HCT116 (cell line): ENCODE measurements at regions not wholly inside any gene's neighbourhood (a gene's known extent, or its start where the extent isn't known, plus 50 kb on each side); places are given as distances from the start of the nearest gene placed in this dataset.

Experiments used
- ATAC-seq: fragments of 200-7000 bp; cut with Tn5 transposase; 2 replicates; pipeline ENCODE4 v1.9.1; 2020; ENCODE audit warnings: mild to moderate bottlenecking, moderate library complexity
- BruUV-seq: library from RNA; stranded (reverse); fragments of 400-500 nt; replicated peaks from 2 replicates; lab custom pipeline; 2021; lab: Mats Ljungman, UMichigan
- CTCF ChIA-PET: fragments of 300-600 bp; sonication (Branson Sonifier 250); formaldehyde crosslinking; loops from one replicate; lab custom pipeline; 2021; ENCODE audit warnings: antibody characterized with exemption; lab: Charles Lee
- POLR2A ChIA-PET: fragments of 300-600, 350-600 bp; sonication (Branson Sonifier 250); formaldehyde crosslinking; loops from one replicate; lab custom pipeline; 2021; ENCODE audit warnings: antibody characterized with exemption; lab: Charles Lee
- RAD21 ChIA-PET, 2 experiments: fragments of 300-600 bp; sonication (Branson Sonifier 250); formaldehyde crosslinking; loops; one replicate each; lab custom pipeline; 2023; ENCODE audit warnings: low total read pairs in 2 of 2; ENCODE audit not compliant: uncharacterized antibody in 2 of 2, unreplicated experiment in 2 of 2, low non-redundant PET in 1 of 2; lab: Charles Lee
- DNase-seq: peaks from one replicate; pipeline ENCODE4 v3.0.0-alpha.2; 2010; ENCODE audit warnings: low read depth, low spot score
- H2AFZ ChIP-seq: fragments of 200-600 bp; shearing (Covaris generic), sonication (generic); 2 replicates; pipeline ENCODE4 v1.6.1; 2017; ENCODE audit warnings: low read depth, mixed run types, mixed read lengths, antibody characterized with exemption, low read length; ENCODE audit not compliant: poor library complexity, severe bottlenecking
- H3K27ac ChIP-seq: 2 replicates; pipeline ENCODE4 v1.5.1; 2012; ENCODE audit warnings: low read depth, low read length
- H3K27me3 ChIP-seq: fragments of 200-600 bp; sonication (generic); 2 replicates; pipeline ENCODE4 v1.6.1; 2016; ENCODE audit warnings: mixed run types, low read length, mixed read lengths; ENCODE audit not compliant: insufficient read depth
- H3K36me3 ChIP-seq, 2 experiments: fragments of 200-500 bp in 1 of 2; fragments of 200-600 bp in 1 of 2; sonication (Bioruptor generic) in 1 of 2; sonication (generic) in 1 of 2; 2 replicates each; pipeline versions ENCODE4 v1.5.1 to v1.6.1; 2014 to 2016; ENCODE audit warnings: low read length in 2 of 2, inconsistent platforms in 1 of 2, mixed read lengths in 1 of 2, mixed run types in 1 of 2; ENCODE audit not compliant: insufficient read depth in 2 of 2, control insufficient read depth in 1 of 2
- H3K4me1 ChIP-seq, 2 experiments: fragments of 200-600 bp in 1 of 2; sonication (generic) in 1 of 2; 2 replicates each; pipeline versions ENCODE4 v1.5.1 to v1.6.1; 2012 to 2017; ENCODE audit warnings: low read length in 2 of 2, inconsistent platforms in 1 of 2, mild to moderate bottlenecking in 1 of 2, mixed read lengths in 1 of 2, mixed run types in 1 of 2, moderate library complexity in 1 of 2; ENCODE audit not compliant: insufficient read depth in 2 of 2, control insufficient read depth in 1 of 2
- H3K4me2 ChIP-seq: fragments of 200-600 bp; sonication (generic); 2 replicates; pipeline ENCODE4 v1.6.1; 2017; ENCODE audit warnings: mixed run types, low read length, mixed read lengths
- H3K4me3 ChIP-seq, 2 experiments: fragments of 200-600 bp in 1 of 2; sonication (generic) in 1 of 2; replicated peaks in 1 of 2; 2 replicates each; pipeline ENCODE4 v1.5.1; 2011 to 2016; ENCODE audit warnings: low read length in 2 of 2, control low read depth in 1 of 2, low read depth in 1 of 2, mild to moderate bottlenecking in 1 of 2, mixed read lengths in 1 of 2, mixed run types in 1 of 2
- H3K79me2 ChIP-seq: fragments of 200-600 bp; sonication (generic); 2 replicates; pipeline ENCODE4 v1.6.1; 2017; ENCODE audit warnings: mild to moderate bottlenecking, mixed run types, low read length, moderate library complexity, mixed read lengths; ENCODE audit not compliant: insufficient read depth
- H3K9ac ChIP-seq: fragments of 200-600 bp; sonication (generic); 2 replicates; pipeline ENCODE4 v1.6.1; 2016; ENCODE audit warnings: low read length, mixed read lengths
- H3K9me2 ChIP-seq: fragments of 200-600 bp; sonication (generic), shearing (Covaris generic); 2 replicates; pipeline ENCODE4 v1.6.1; 2017; ENCODE audit warnings: mixed run types, mild to moderate bottlenecking, moderate library complexity; ENCODE audit not compliant: insufficient read depth
- H3K9me3 ChIP-seq, 2 experiments: fragments of 200-500 bp in 1 of 2; fragments of 200-600 bp in 1 of 2; sonication (Bioruptor generic) in 1 of 2; sonication (generic) in 1 of 2; 2 replicates each; pipeline ENCODE4 v1.6.1; 2014 to 2017; ENCODE audit warnings: low read length in 2 of 2, mixed read lengths in 2 of 2, inconsistent platforms in 1 of 2, low read depth in 1 of 2, mild to moderate bottlenecking in 1 of 2, mixed run types in 1 of 2, moderate library complexity in 1 of 2; ENCODE audit not compliant: control insufficient read depth in 1 of 2, insufficient read depth in 1 of 2
- H4K20me1 ChIP-seq: fragments of 200-600 bp; sonication (generic), shearing (Covaris generic); 2 replicates; pipeline ENCODE4 v1.6.1; 2017; ENCODE audit warnings: mixed run types, mild to moderate bottlenecking, moderate library complexity; ENCODE audit not compliant: insufficient read depth
- ATF3 ChIP-seq: IDR thresholded peaks from 2 replicates; pipeline ENCODE4 v1.6.1; 2012
- CTCF ChIP-seq, 3 experiments: fragments of 200-600 bp in 1 of 3; sonication (generic) in 1 of 3; IDR thresholded peaks in 2 of 3; conservative IDR thresholded peaks in 1 of 3; 2 replicates each; pipeline ENCODE4 v1.5.1; 2012 to 2017; ENCODE audit warnings: low read depth in 2 of 3, low read length in 2 of 3, antibody characterized with exemption in 1 of 3, borderline replicate concordance in 1 of 3, control low read depth in 1 of 3, mild to moderate bottlenecking in 1 of 3, mixed read lengths in 1 of 3, mixed run types in 1 of 3, moderate library complexity in 1 of 3; ENCODE audit not compliant: insufficient read depth in 1 of 3
- EGR1 ChIP-seq: IDR thresholded peaks from 2 replicates; pipeline ENCODE4 v1.6.1; 2012; ENCODE audit warnings: low read depth
- ELF1 ChIP-seq: IDR thresholded peaks from 2 replicates; pipeline ENCODE4 v1.6.1; 2012; ENCODE audit warnings: low read depth, borderline replicate concordance
- EZH2 ChIP-seq: fragments of 200-600 bp; sonication (generic); IDR thresholded peaks from 2 replicates; pipeline ENCODE4 v1.6.1; 2017; ENCODE audit warnings: antibody characterized with exemption, mixed run types
- EZH2phosphoT487 ChIP-seq: fragments of 200-600 bp; IDR thresholded peaks from 2 replicates; pipeline ENCODE4 v1.6.1; 2018; ENCODE audit warnings: antibody characterized with exemption, borderline replicate concordance
- FOSL1 ChIP-seq: IDR thresholded peaks from 2 replicates; pipeline ENCODE4 v1.6.1; 2012; ENCODE audit warnings: low read depth
- JUND ChIP-seq: IDR thresholded peaks from 2 replicates; pipeline ENCODE4 v1.6.1; 2012
- MAX ChIP-seq: IDR thresholded peaks from 2 replicates; pipeline ENCODE4 v1.6.1; 2012
- POLR2A ChIP-seq: IDR thresholded peaks from 2 replicates; pipeline ENCODE4 v1.7.0; 2011; ENCODE audit warnings: borderline replicate concordance; ENCODE audit not compliant: insufficient read depth, insufficient read length; ENCODE audit errors: extremely low read depth
- POLR2AphosphoS5 ChIP-seq: IDR thresholded peaks from 2 replicates; pipeline ENCODE4 v1.6.1; 2011; ENCODE audit warnings: mild to moderate bottlenecking, low read depth, low read length, moderate library complexity
- SP1 ChIP-seq: IDR thresholded peaks from 2 replicates; pipeline ENCODE4 v1.6.1; 2012; ENCODE audit warnings: low read depth
- SRF ChIP-seq: IDR thresholded peaks from 2 replicates; pipeline ENCODE4 v1.6.1; 2012; ENCODE audit warnings: low read depth
- YY1 ChIP-seq: IDR thresholded peaks from 2 replicates; pipeline ENCODE4 v1.6.1; 2011; ENCODE audit warnings: low read length, low read depth, moderate library complexity, mild to moderate bottlenecking; ENCODE audit not compliant: insufficient replicate concordance; ENCODE audit errors: extremely low read depth
- ZNF274 ChIP-seq: fragments of 200-500 bp; sonication (Bioruptor generic); IDR thresholded peaks from 2 replicates; pipeline ENCODE4 v1.6.1; 2014; ENCODE audit warnings: mild to moderate bottlenecking, low read depth, low read length, inconsistent platforms
- intact Hi-C: fragments of 100-400 bp; cut with micrococcal nuclease; formaldehyde crosslinking; loops from 2 replicates; pipeline ENCODE4 v1.10.0; 2022
- TF ChIP-seq, protein P1 (sequence below): IDR thresholded peaks from 2 replicates; pipeline ENCODE4 v1.6.1; 2012; ENCODE audit warnings: low read depth
- TF ChIP-seq, protein P2 (sequence below): IDR thresholded peaks from 2 replicates; pipeline ENCODE4 v1.6.1; 2011; ENCODE audit warnings: mild to moderate bottlenecking, low read length, moderate library complexity; ENCODE audit not compliant: insufficient replicate concordance; ENCODE audit errors: extremely low read depth

GRCh38 chr1:98315309-98315708 is 346.2 kb upstream of the SNX7 start:
- ATAC-seq (no peak), DNase-seq (no peak)
- H3K4me1 ChIP-seq: peaks cover 8 to 16% of the 10 kb centered on the region in 2 experiments; a peak in 3 of 4 replicates
- peak overlapping the region; percentile 67 for H2AFZ ChIP-seq
- H3K4me2 ChIP-seq: peak overlapping the region; percentile 20; the same call in 1 of the 2 replicates
- no peaks in the 10 kb centered on the region for H3K79me2 ChIP-seq
- H3K9ac ChIP-seq: no peak overlapping the region
- H3K27me3 ChIP-seq: no peaks in the 10 kb centered on the region
- no peak overlapping the region for H3K4me3 ChIP-seq
- no peak for TF ChIP-seq EZH2
- TF ChIP-seq, protein P1, sequence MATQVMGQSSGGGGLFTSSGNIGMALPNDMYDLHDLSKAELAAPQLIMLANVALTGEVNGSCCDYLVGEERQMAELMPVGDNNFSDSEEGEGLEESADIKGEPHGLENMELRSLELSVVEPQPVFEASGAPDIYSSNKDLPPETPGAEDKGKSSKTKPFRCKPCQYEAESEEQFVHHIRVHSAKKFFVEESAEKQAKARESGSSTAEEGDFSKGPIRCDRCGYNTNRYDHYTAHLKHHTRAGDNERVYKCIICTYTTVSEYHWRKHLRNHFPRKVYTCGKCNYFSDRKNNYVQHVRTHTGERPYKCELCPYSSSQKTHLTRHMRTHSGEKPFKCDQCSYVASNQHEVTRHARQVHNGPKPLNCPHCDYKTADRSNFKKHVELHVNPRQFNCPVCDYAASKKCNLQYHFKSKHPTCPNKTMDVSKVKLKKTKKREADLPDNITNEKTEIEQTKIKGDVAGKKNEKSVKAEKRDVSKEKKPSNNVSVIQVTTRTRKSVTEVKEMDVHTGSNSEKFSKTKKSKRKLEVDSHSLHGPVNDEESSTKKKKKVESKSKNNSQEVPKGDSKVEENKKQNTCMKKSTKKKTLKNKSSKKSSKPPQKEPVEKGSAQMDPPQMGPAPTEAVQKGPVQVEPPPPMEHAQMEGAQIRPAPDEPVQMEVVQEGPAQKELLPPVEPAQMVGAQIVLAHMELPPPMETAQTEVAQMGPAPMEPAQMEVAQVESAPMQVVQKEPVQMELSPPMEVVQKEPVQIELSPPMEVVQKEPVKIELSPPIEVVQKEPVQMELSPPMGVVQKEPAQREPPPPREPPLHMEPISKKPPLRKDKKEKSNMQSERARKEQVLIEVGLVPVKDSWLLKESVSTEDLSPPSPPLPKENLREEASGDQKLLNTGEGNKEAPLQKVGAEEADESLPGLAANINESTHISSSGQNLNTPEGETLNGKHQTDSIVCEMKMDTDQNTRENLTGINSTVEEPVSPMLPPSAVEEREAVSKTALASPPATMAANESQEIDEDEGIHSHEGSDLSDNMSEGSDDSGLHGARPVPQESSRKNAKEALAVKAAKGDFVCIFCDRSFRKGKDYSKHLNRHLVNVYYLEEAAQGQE: no peak
- TF ChIP-seq, protein P2, sequence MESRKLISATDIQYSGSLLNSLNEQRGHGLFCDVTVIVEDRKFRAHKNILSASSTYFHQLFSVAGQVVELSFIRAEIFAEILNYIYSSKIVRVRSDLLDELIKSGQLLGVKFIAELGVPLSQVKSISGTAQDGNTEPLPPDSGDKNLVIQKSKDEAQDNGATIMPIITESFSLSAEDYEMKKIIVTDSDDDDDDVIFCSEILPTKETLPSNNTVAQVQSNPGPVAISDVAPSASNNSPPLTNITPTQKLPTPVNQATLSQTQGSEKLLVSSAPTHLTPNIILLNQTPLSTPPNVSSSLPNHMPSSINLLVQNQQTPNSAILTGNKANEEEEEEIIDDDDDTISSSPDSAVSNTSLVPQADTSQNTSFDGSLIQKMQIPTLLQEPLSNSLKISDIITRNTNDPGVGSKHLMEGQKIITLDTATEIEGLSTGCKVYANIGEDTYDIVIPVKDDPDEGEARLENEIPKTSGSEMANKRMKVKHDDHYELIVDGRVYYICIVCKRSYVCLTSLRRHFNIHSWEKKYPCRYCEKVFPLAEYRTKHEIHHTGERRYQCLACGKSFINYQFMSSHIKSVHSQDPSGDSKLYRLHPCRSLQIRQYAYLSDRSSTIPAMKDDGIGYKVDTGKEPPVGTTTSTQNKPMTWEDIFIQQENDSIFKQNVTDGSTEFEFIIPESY: no peak
- TF ChIP-seq FOSL1: no peak
- no peak for TF ChIP-seq POLR2AphosphoS5
- no peak for TF ChIP-seq ELF1
- no peak for TF ChIP-seq ZNF274
- TF ChIP-seq SP1: no peak
- no peak for TF ChIP-seq EGR1
- TF ChIP-seq SRF: no peak
- no peak for TF ChIP-seq POLR2A
- TF ChIP-seq ATF3: no peak
- no peak for TF ChIP-seq YY1
- no peak for TF ChIP-seq MAX
- no peak for TF ChIP-seq EZH2phosphoT487
- no peak for TF ChIP-seq JUND
- no peak for TF ChIP-seq CTCF (IDR thresholded peaks at IDR 0.05 in 2 of 3, conservative IDR thresholded peaks at IDR 0.05 in 1 of 3; ENCODE audit: borderline replicate concordance in 1 of 3, insufficient read depth in 1 of 3, low read depth in 2 of 3, low read length in 2 of 3)
- no peaks in the 10 kb centered on the region for H3K9me2 ChIP-seq
- intact Hi-C loops: no loop called here
- ChIA-PET RAD21 (no interaction called here), POLR2A (no interaction called here), CTCF (no interaction called here)
- BruUV-seq: no TSS peak
- no peak overlapping the region for H3K27ac ChIP-seq
- H3K36me3 ChIP-seq: no peaks in the 10 kb centered on the region
- H4K20me1 ChIP-seq: no peaks in the 10 kb centered on the region
- no peaks in the 10 kb centered on the region for H3K9me3 ChIP-seq
